Heart left ventricle (tissue), 16 donors: ENCODE measurements at regions not wholly inside any gene's neighbourhood (a gene's known extent, or its start where the extent isn't known, plus 50 kb on each side); places are given as distances from the start of the nearest gene placed in this dataset.

Source experiments
- ATAC-seq, 4 donors: fragments of 200-7000 bp; cut with Tn5 transposase; one replicate each; pipeline ENCODE4 v1.9.1; 2020 to 2022; ENCODE audit warnings: moderate library complexity in 4 of 4, mild to moderate bottlenecking in 3 of 4, moderate number of reproducible peaks in 1 of 4
- DNase-seq, 5 donors: peaks; one replicate each; pipeline ENCODE4 v3.0.0-alpha.2; 2020
- H3K27ac ChIP-seq, 12 donors: fragments of 200-600 bp; sonication (generic) in 4 of 12; one replicate each; pipeline versions ENCODE4 v1.5.0 to v1.8.0; 2016 to 2022; ENCODE audit warnings: mild to moderate bottlenecking in 2 of 12
- H3K27me3 ChIP-seq, 9 donors: fragments of 200-600 bp; sonication (generic) in 2 of 9; one replicate each; pipeline versions ENCODE4 v1.5.1 to v1.8.0; 2016 to 2022; ENCODE audit warnings: mild to moderate bottlenecking in 3 of 9
- H3K36me3 ChIP-seq, 9 donors: fragments of 200-600 bp; sonication (generic) in 2 of 9; one replicate each; pipeline versions ENCODE4 v1.5.0 to v1.8.0; 2018 to 2022; ENCODE audit warnings: mild to moderate bottlenecking in 2 of 9
- H3K4me1 ChIP-seq, 12 donors: fragments of 200-600 bp; sonication (generic) in 4 of 12; one replicate each; pipeline versions ENCODE4 v1.5.0 to v1.8.0; 2016 to 2022; ENCODE audit warnings: mild to moderate bottlenecking in 3 of 12
- H3K4me3 ChIP-seq, 12 donors: fragments of 200-600 bp; sonication (generic) in 4 of 12; one replicate each; pipeline versions ENCODE4 v1.5.0 to v1.8.0; 2017 to 2022; ENCODE audit warnings: mild to moderate bottlenecking in 9 of 12, moderate library complexity in 4 of 12
- H3K9me3 ChIP-seq, 12 donors: fragments of 200-600 bp; sonication (generic) in 4 of 12; one replicate each; pipeline versions ENCODE4 v1.5.0 to v1.8.0; 2016 to 2022; ENCODE audit warnings: mild to moderate bottlenecking in 1 of 12
- CTCF ChIP-seq, 12 donors: fragments of 200-600 bp; sonication (generic) in 4 of 12; IDR thresholded peaks; one replicate each; pipeline versions ENCODE4 v1.5.0 to v1.8.0; 2018 to 2022; ENCODE audit warnings: antibody characterized with exemption in 12 of 12, mild to moderate bottlenecking in 5 of 12
- POLR2A ChIP-seq, 2 donors: fragments of 450-650 bp; IDR thresholded peaks; one replicate each; pipeline ENCODE4 v1.6.1; 2017; ENCODE audit warnings: antibody characterized with exemption in 2 of 2, mild to moderate bottlenecking in 2 of 2, moderate library complexity in 2 of 2
- WGBS, 4 donors: extraction: QIAGEN DNeasy Blood & Tissue Kit in 2 of 4; methylation state at CpG; one replicate each; pipeline versions ENCODE4 v1.1.5 to v1.1.7; 2013 to 2018; 5-methylcytosine and 5-hydroxymethylcytosine counted together
- intact Hi-C, 10 donors: fragments of 100-400 bp; cut with DNase I; formaldehyde crosslinking; loops; one replicate each; pipeline versions ENCODE4 v1.11.1 to v1.14.2; 2022
- donor health status: ischemic (EF 13 %, LVEDD 7.1; RV severe dilation, severe dysfunction).
- donor health status: healthy with polysubstance abuse.
- donor health status: DM: no; HTN: yes; CAD: no.
- donor health status: DM: no; HTN: no; CAD: no.
- donor health status: ischemic (EF 25% LVEDD 6.9; RV normal size, moderate dysfunction).
- donor health status: ischemic (EF 25% LVEDD 5.7; RV mildly dilated, moderate dysfunction).
- donor health status: healthy.
- donor health status: DM: yes; HTN: yes; CAD: no.
- donor health status: ischemic (EF 35%, LVEDD 5.7; RV mildly dilated, moderate dysfunction).
- donor health status: nonischemic (EF 11% LVEDD 7.7; RV severe dilation, severe dysfunction).
- donor health status: DM: yes; HTN: yes; CAD: no.
- donor health status: PGD.
- donor health status: ischemic (EF 29% LVEDD 5.4; RV normal size, mild dysfunction).
- donor health status: nonischemic (EF 23%, LVEDD 6.1; RV moderate dilation, normal function).

GRCh38 chr17:52841971-52842370 is 683.5 kb upstream of the CA10 start:
- H3K27ac ChIP-seq = no peak overlapping the region
- DNase-seq (no peak), ATAC-seq (no peak)
- no peaks in the 10 kb centered on the region for H3K9me3 ChIP-seq
- intact Hi-C loops = loop anchor here in 1 of 10 donors (10.0 kb wide), 1 partner anchor 63 kb away; no protein-coding TSS in a partner anchor
- TF ChIP-seq CTCF (IDR thresholded peaks at IDR 0.05) = no peak
- TF ChIP-seq POLR2A (IDR thresholded peaks at IDR 0.05) = no peak
- no peaks in the 10 kb centered on the region for H3K36me3 ChIP-seq
- no peak overlapping the region for H3K4me3 ChIP-seq
- WGBS, 4 donors = 95 to 96% (median 95%) methylated on average over 12 of the region's 12 CpGs
- no peaks in the 10 kb centered on the region for H3K27me3 ChIP-seq
- no peaks in the 10 kb centered on the region for H3K4me1 ChIP-seq

GRCh38 chr17:52837492-52837891 is 679.0 kb upstream of the CA10 start:
- H3K27ac ChIP-seq = no peak overlapping the region
- no peak overlapping the region for H3K4me3 ChIP-seq
- no peaks in the 10 kb centered on the region for H3K36me3 ChIP-seq
- intact Hi-C loops = no loop called here
- no peaks in the 10 kb centered on the region for H3K4me1 ChIP-seq
- DNase-seq (no peak), ATAC-seq (no peak)
- 69 to 86% (median 83%) methylated on average over 3 of the region's 3 CpGs for WGBS, 4 donors
- no peaks in the 10 kb centered on the region for H3K27me3 ChIP-seq
- H3K9me3 ChIP-seq = no peaks in the 10 kb centered on the region
- no peak for TF ChIP-seq CTCF (IDR thresholded peaks at IDR 0.05)
- TF ChIP-seq POLR2A (IDR thresholded peaks at IDR 0.05) = no peak

GRCh38 chr17:52831536-52831935 is 673.0 kb upstream of the CA10 start:
- no peaks in the 10 kb centered on the region for H3K36me3 ChIP-seq
- H3K4me1 ChIP-seq = no peaks in the 10 kb centered on the region
- H3K27me3 ChIP-seq = no peaks in the 10 kb centered on the region
- no peak overlapping the region for H3K4me3 ChIP-seq
- no peak for ATAC-seq
- H3K9me3 ChIP-seq = no peaks in the 10 kb centered on the region
- no peak for TF ChIP-seq CTCF (IDR thresholded peaks at IDR 0.05)
- intact Hi-C loops = no loop called here
- 84 to 100% (median 96%) methylated on average over 1 of the region's 1 CpG for WGBS, 4 donors
- no peak for DNase-seq
- H3K27ac ChIP-seq = no peak overlapping the region

- no peak for DNase-seq
- H3K36me3 ChIP-seq = no peaks in the 10 kb centered on the region
- 84 to 90% (median 88%) methylated on average over 11 of the region's 11 CpGs for WGBS, 4 donors
- intact Hi-C loops = loop anchor here in 2 of 10 donors (10.0 kb wide), 2 partner anchors 64 to 466 kb away; no protein-coding TSS in a partner anchor
- H3K4me1 ChIP-seq = peaks cover 0 to 3% (median 0%) of the 10 kb centered on the region in 12 donors
- no peaks in the 10 kb centered on the region for H3K27me3 ChIP-seq
- H3K27ac ChIP-seq = no peak overlapping the region
- no peak for ATAC-seq
- no peak overlapping the region for H3K4me3 ChIP-seq
- H3K9me3 ChIP-seq = no peaks in the 10 kb centered on the region
- no peak for TF ChIP-seq CTCF (IDR thresholded peaks at IDR 0.05)
- TF ChIP-seq POLR2A (IDR thresholded peaks at IDR 0.05) = no peak
These were observed 670.1 kb upstream of the CA10 start for GRCh38 chr17:52828621-52829020.
